Left lung (tissue), 4 donors: ENCODE measurements at regions not wholly inside any gene's neighbourhood (a gene's known extent, or its start where the extent isn't known, plus 50 kb on each side); places are given as distances from the start of the nearest gene placed in this dataset.

Experiments
- ATAC-seq: fragments of 200-7000 bp; cut with Tn5 transposase; one replicate; pipeline ENCODE4 v1.9.1; 2020; ENCODE audit warnings: moderate library complexity
- DNase-seq, 4 donors: peaks; one replicate each; pipeline ENCODE4 v3.0.0-alpha.2; 2013 to 2020
- H3K27ac ChIP-seq, 2 donors: fragments of 200-600 bp; sonication (generic) in 1 of 2; one replicate each; pipeline versions ENCODE4 v1.5.0 to v1.8.0; 2020 to 2021
- H3K27me3 ChIP-seq, 2 donors: fragments of 200-600 bp; sonication (generic) in 1 of 2; one replicate each; pipeline versions ENCODE4 v1.5.0 to v1.8.0; 2020 to 2021
- H3K36me3 ChIP-seq, 2 donors: fragments of 200-600 bp; sonication (generic) in 1 of 2; one replicate each; pipeline versions ENCODE4 v1.5.0 to v1.8.0; 2020 to 2021
- H3K4me1 ChIP-seq, 2 donors: fragments of 200-600 bp; one replicate each; pipeline ENCODE4 v1.8.0; 2021
- H3K4me3 ChIP-seq, 2 donors: fragments of 200-600 bp; sonication (generic) in 1 of 2; one replicate each; pipeline versions ENCODE4 v1.5.0 to v1.8.0; 2020 to 2021; ENCODE audit warnings: mild to moderate bottlenecking in 1 of 2
- H3K9me3 ChIP-seq, 2 donors: fragments of 200-600 bp; sonication (generic) in 1 of 2; one replicate each; pipeline versions ENCODE4 v1.5.0 to v1.8.0; 2020 to 2021
- intact Hi-C, 2 donors: fragments of 100-400 bp; cut with DNase I; formaldehyde crosslinking; loops; one replicate each; pipeline versions ENCODE4 v1.11.2 to v1.14.2; 2022
- TF ChIP-seq, protein P1 (sequence below), 2 donors: fragments of 200-600 bp; sonication (generic) in 1 of 2; IDR thresholded peaks; one replicate each; pipeline versions ENCODE4 v1.5.0 to v1.8.0; 2021; ENCODE audit warnings: antibody characterized with exemption in 2 of 2
- donor health status: DM: no; HTN: yes; CAD: no.
- donor health status: DM: no; HTN: no; CAD: no.

DNA sequence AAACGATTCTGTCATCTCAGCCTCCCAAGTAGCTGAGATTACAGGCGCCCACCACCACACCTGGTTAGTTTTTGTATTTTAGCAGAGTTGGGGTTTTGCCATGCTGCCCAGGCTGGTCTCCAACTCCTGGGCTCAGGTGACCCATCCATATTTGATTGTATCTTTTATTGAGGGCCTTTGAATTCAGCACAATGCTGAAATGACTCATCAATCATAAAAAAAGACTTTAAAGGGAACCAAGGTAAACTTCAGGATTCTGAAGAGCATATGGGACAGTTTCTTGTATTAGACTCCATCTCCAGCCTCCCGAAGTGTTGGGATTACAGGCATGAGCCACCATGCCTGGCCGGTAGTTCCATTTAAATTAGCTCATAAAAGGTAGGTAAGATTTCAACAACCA, 232.2 kb downstream of the SETD4 start:
- H3K27ac ChIP-seq, result no peak overlapping the region
- no peaks in the 10 kb centered on the region for H3K36me3 ChIP-seq
- H3K27me3 ChIP-seq, result no peaks in the 10 kb centered on the region
- ATAC-seq, result no peak
- no peaks in the 10 kb centered on the region for H3K9me3 ChIP-seq
- TF ChIP-seq, protein P1, sequence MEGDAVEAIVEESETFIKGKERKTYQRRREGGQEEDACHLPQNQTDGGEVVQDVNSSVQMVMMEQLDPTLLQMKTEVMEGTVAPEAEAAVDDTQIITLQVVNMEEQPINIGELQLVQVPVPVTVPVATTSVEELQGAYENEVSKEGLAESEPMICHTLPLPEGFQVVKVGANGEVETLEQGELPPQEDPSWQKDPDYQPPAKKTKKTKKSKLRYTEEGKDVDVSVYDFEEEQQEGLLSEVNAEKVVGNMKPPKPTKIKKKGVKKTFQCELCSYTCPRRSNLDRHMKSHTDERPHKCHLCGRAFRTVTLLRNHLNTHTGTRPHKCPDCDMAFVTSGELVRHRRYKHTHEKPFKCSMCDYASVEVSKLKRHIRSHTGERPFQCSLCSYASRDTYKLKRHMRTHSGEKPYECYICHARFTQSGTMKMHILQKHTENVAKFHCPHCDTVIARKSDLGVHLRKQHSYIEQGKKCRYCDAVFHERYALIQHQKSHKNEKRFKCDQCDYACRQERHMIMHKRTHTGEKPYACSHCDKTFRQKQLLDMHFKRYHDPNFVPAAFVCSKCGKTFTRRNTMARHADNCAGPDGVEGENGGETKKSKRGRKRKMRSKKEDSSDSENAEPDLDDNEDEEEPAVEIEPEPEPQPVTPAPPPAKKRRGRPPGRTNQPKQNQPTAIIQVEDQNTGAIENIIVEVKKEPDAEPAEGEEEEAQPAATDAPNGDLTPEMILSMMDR (IDR thresholded peaks at IDR 0.05), result no peak
- intact Hi-C loops, result no loop called here
- no peak overlapping the region for H3K4me3 ChIP-seq
- no peaks in the 10 kb centered on the region for H3K4me1 ChIP-seq
- no peak for DNase-seq

DNA sequence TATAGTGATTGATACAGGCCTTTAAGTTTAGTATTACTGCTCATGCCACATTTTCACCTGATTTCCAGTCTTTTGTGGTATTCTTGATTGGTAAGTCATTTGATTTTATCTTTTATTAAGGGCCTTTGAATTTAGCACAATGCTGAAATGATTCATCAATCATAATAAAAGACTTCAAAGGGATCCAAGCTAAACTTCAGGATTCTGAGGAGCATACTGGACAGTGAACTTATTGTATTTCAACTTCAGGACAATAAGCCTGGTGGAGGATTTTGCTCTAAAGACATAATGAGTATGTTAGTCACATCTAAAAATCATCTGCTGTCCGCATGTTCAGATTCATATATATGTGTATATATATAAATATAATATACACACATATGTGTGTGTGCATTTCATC, 233.3 kb downstream of the SETD4 start:
- ATAC-seq, result no peak
- Histone ChIP-seq H3K27me3 (no peaks in the 10 kb centered on the region), H3K4me3 (no peak overlapping the region), H3K27ac (no peak overlapping the region), H3K4me1 (no peaks in the 10 kb centered on the region), H3K36me3 (no peaks in the 10 kb centered on the region), H3K9me3 (no peaks in the 10 kb centered on the region)
- DNase-seq, result no peak
- TF ChIP-seq, protein P1 (IDR thresholded peaks at IDR 0.05), result no peak
- intact Hi-C loops, result no loop called here

DNA sequence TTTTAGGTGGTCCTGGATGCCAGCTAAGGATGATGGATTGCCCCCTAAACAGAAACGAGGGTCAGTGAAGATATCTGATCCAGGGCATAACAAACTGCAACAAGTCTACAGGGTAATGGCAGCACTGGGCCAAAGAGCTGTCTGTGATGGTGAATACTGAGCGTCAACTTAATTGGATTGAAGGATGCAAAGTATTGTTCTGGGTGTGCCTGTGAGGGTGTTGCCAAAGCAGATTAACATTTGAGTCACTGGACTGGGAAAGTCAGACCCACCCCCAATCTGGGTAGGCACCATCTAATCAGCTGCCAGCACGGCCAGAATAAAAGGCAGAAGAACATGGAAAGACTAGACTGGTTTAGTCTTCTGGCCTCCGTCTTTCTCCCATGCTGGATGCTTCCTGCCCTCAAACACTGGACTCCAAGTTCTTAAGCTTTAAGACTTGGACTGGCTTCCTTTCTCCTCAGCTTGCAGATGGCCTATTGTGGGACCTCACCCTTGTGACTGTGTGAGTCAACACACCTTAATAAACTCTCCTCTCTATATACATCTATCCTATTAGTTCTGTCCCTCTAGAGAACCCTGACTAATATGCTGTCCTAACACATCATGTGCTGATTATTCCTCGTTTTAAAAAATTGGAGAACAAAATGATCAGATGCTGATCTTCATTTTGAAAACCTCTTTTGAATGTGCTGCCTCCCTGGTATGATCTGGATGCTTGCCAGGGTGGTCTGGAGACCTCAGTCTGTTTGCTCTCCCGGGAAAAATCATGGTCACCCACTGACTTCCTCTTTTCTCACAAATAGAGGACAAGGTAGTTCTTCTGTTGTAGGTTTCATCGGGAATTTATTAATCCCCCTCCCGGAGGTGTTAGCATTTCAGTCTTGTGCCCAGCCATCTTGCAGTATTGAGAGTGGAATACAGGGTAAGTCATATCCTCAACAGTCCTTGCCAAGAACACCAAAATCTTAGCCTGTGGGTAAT, 234.7 kb downstream of the SETD4 start:
- no peaks in the 10 kb centered on the region for H3K27me3 ChIP-seq
- TF ChIP-seq, protein P1 (IDR thresholded peaks at IDR 0.05), result no peak
- no peak overlapping the region for H3K27ac ChIP-seq
- DNase-seq (no peak), ATAC-seq (no peak)
- intact Hi-C loops, result no loop called here
- no peak overlapping the region for H3K4me3 ChIP-seq
- H3K4me1 ChIP-seq, result no peaks in the 10 kb centered on the region
- H3K36me3 ChIP-seq, result no peaks in the 10 kb centered on the region
- no peaks in the 10 kb centered on the region for H3K9me3 ChIP-seq

DNA sequence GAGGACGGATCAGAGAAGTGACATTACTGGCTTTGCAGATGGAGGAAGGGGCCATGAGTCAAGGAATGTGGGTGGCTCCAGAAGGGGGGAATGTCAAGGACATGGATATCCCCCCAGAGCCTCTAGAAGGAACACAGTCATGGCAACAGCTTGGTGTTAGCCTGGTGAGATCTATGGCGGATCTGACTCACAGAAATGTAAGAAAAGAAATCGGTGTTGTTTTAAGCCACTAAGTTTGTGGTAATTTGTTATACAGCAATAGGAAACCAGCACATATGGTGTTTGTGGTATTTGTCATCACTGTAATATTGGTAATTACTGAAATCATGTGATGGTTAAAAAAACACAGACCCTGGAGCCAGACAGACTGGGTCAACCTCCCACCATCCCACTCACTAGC, 236.2 kb downstream of the SETD4 start:
- Histone ChIP-seq H3K27ac (no peak overlapping the region), H3K9me3 (no peaks in the 10 kb centered on the region), H3K36me3 (no peaks in the 10 kb centered on the region), H3K4me3 (no peak overlapping the region), H3K27me3 (no peaks in the 10 kb centered on the region), H3K4me1 (no peaks in the 10 kb centered on the region)
- intact Hi-C loops, result no loop called here
- DNase-seq (no peak), ATAC-seq (no peak)
- TF ChIP-seq, protein P1 (IDR thresholded peaks at IDR 0.05), result no peak

DNA sequence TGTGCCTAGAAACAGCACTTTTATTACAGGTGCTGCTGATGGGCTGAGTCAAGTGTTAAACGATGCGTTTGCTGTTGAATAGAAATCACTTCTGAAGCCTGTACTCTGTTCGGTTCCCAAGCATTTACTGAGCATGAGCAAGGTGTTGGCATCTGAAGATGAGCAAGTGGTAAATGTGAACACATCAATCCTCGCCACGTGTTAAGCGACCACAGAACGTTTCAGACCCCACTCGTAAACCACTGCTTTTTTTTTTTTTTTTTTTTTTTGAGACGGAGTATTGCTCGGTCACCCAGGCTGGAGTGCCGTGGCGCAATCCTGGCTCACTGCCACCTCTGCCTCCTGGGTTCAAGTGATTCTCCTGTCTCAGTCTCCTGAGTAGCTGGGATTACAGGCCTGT, 241.2 kb downstream of the SETD4 start:
- no peaks in the 10 kb centered on the region for H3K4me1 ChIP-seq
- DNase-seq (no peak), ATAC-seq (no peak)
- H3K9me3 ChIP-seq, result no peaks in the 10 kb centered on the region
- no peak overlapping the region for H3K27ac ChIP-seq
- intact Hi-C loops, result no loop called here
- no peak overlapping the region for H3K4me3 ChIP-seq
- no peaks in the 10 kb centered on the region for H3K27me3 ChIP-seq
- no peaks in the 10 kb centered on the region for H3K36me3 ChIP-seq
- TF ChIP-seq, protein P1 (IDR thresholded peaks at IDR 0.05), result no peak
